ENCODE measurements at regions not wholly inside any gene's neighbourhood (a gene's known extent, or its start where the extent isn't known, plus 50 kb on each side); places are given as distances from the start of the nearest gene placed in this dataset.
"Not testable (repeated sequence)": the region's sequence is repeated elsewhere in the genome, so short reads cannot be mapped to it uniquely, and the experiment has no call there.

DNA sequence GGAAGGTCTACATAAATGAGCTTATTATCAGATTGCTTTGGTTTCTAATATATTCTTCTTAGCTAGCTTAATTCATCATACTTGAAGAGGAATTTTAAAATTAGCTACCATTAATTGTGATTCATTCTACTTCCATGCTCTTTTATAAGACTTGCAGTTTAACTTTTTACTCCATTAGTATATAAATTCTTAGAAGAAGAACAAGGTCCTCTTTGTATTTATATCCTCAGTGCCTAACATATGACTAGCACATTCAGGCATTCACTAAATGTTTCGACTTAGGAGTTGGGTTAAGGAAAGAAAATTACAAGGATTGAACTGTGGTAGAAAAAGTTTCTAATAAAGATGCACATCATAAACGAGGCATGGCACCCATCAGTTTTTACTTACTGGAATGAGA, 1135.5 kb downstream of the JRKL start:
- DNase-seq (ENCODE audit: insufficient read length, low spot score) (no peak), FAIRE-seq (no peak)
- TF ChIP-seq TAF1 (IDR thresholded peaks at IDR 0.05; ENCODE audit: low read depth, low read length): no peak
- TF ChIP-seq PAX5 (IDR thresholded peaks at IDR 0.05; ENCODE audit: insufficient read depth, low read length, severe bottlenecking): no peak
- no peak for TF ChIP-seq SPI1 (IDR thresholded peaks at IDR 0.05; ENCODE audit: low read depth, low read length)
- TF ChIP-seq POU2F2 (IDR thresholded peaks at IDR 0.05; ENCODE audit: low read depth, low read length): no peak
- no peak for TF ChIP-seq POLR2A (IDR thresholded peaks at IDR 0.05; ENCODE audit: low read depth, low read length)
- no peak for TF ChIP-seq POLR2AphosphoS5 (IDR thresholded peaks at IDR 0.05; ENCODE audit: low read depth, low read length)

DNA sequence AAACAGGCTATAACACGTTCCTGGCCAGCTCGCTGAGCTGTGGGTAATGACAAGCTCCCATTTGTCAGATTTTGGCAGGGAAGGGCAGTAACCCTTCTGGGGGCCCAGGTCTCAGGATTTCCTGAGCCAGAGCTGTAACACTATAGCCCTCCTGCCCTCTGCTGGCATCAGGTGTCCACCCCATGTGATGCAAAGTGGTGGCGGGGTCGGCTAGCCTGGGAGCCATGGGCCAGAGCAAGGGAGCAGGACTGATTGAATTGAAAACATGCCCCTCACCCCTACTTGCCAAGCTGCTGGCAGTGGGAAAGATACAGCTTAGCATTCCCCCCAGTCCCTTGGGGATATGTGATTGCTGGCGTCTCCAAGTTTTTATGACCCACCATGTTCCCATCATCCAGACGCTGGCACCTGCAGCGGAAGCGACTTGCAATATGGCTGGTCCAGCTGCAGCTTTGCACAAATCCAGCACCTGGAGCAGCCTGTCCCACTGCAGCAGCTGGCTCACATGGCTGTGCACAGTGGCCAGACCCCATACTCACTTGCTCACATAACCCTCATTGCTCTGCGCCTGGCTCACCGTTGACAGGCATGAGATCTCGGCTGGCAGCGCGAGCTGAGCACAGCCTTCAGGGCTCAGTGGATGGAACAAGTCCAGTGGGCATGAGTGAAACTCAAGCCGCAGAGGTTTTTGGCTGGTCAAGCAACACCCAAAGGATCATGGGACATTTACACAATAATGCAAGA, 1147.8 kb downstream of the JRKL start:
- TF ChIP-seq TAF1 (IDR thresholded peaks at IDR 0.05; ENCODE audit: low read depth, low read length) (no peak), SPI1 (IDR thresholded peaks at IDR 0.05; ENCODE audit: low read depth, low read length) (no peak), PAX5 (IDR thresholded peaks at IDR 0.05; ENCODE audit: insufficient read depth, low read length, severe bottlenecking) (no peak), POLR2AphosphoS5 (IDR thresholded peaks at IDR 0.05; ENCODE audit: low read depth, low read length) (no peak), POU2F2 (IDR thresholded peaks at IDR 0.05; ENCODE audit: low read depth, low read length) (no peak), POLR2A (IDR thresholded peaks at IDR 0.05; ENCODE audit: low read depth, low read length) (no peak)
- FAIRE-seq (no peak), DNase-seq (ENCODE audit: insufficient read length, low spot score) (no peak)

DNA sequence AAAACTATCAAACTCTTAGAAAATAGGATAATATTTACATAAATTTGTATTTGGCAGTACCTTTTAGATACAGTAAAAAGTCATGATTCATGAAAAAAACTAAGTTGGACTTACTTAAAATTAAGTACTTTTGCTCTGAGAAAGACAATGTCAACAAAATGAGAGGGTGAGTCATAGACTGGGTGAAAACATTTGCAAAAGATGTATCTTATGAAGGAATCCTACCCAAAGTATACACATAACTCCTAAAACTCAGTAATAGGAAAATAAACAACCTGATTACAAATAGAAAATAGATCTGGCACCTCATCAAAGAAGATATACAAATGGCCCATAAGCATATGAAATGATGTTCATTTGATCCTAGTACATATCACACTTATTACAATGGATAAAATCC, 1154.6 kb downstream of the JRKL start:
- no peak for TF ChIP-seq POLR2A (IDR thresholded peaks at IDR 0.05; ENCODE audit: low read depth, low read length)
- TF ChIP-seq TAF1 (IDR thresholded peaks at IDR 0.05; ENCODE audit: low read depth, low read length): no peak
- no peak for TF ChIP-seq SPI1 (IDR thresholded peaks at IDR 0.05; ENCODE audit: low read depth, low read length)
- no peak for TF ChIP-seq PAX5 (IDR thresholded peaks at IDR 0.05; ENCODE audit: insufficient read depth, low read length, severe bottlenecking)
- TF ChIP-seq POU2F2 (IDR thresholded peaks at IDR 0.05; ENCODE audit: low read depth, low read length): no peak
- no peak for TF ChIP-seq POLR2AphosphoS5 (IDR thresholded peaks at IDR 0.05; ENCODE audit: low read depth, low read length)
- no peak for FAIRE-seq
- no peak for DNase-seq (ENCODE audit: insufficient read length, low spot score)

DNA sequence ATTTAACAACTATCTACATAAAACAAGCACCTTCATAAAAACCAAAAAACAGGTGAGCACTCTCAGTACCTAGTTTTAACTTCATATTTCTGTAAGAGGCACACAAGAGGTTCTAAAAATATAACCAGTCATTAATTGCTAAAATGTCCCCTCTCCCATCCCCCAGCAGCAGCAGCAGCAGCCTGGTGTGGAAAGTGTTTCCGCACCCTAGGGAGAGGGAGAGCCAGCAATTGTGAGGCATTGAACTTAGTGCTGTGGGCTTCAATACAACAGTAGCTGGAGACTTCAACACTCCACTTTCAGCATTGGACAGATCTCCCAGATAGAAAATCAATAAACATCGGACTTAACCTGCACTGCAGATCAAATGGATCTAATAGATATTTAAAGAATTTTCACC, 1158.5 kb downstream of the JRKL start:
- DNase-seq (ENCODE audit: insufficient read length, low spot score) (no peak), FAIRE-seq (no peak)
- TF ChIP-seq PAX5 (IDR thresholded peaks at IDR 0.05; ENCODE audit: insufficient read depth, low read length, severe bottlenecking): no peak
- no peak for TF ChIP-seq POLR2AphosphoS5 (IDR thresholded peaks at IDR 0.05; ENCODE audit: low read depth, low read length)
- TF ChIP-seq TAF1 (IDR thresholded peaks at IDR 0.05; ENCODE audit: low read depth, low read length): no peak
- no peak for TF ChIP-seq POU2F2 (IDR thresholded peaks at IDR 0.05; ENCODE audit: low read depth, low read length)

DNA sequence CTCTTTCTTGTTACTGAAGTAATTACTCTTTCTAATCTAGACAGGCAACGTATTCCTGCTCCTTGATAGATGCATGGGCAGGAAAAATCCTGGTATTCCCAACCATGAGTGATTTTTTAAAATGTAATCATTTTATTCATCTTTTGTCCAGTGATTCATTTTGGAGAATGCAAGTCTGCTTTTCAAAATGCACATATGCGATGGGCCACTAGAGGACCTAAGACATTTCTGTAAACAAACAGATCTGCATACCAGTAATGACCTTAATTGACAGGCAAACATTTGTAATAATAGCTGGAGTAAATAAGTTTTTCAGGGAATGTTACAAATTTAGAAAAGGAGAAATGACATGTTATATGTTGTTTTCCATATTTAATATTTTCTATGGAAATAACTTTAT, 1167.6 kb downstream of the JRKL start:
- TF ChIP-seq POLR2A (IDR thresholded peaks at IDR 0.05; ENCODE audit: low read depth, low read length) (no peak), TAF1 (IDR thresholded peaks at IDR 0.05; ENCODE audit: low read depth, low read length) (no peak), PAX5 (IDR thresholded peaks at IDR 0.05; ENCODE audit: insufficient read depth, low read length, severe bottlenecking) (no peak), POLR2AphosphoS5 (IDR thresholded peaks at IDR 0.05; ENCODE audit: low read depth, low read length) (no peak), SPI1 (IDR thresholded peaks at IDR 0.05; ENCODE audit: low read depth, low read length) (no peak)
- DNase-seq (ENCODE audit: insufficient read length, low spot score) (no peak), FAIRE-seq (no peak)

DNA sequence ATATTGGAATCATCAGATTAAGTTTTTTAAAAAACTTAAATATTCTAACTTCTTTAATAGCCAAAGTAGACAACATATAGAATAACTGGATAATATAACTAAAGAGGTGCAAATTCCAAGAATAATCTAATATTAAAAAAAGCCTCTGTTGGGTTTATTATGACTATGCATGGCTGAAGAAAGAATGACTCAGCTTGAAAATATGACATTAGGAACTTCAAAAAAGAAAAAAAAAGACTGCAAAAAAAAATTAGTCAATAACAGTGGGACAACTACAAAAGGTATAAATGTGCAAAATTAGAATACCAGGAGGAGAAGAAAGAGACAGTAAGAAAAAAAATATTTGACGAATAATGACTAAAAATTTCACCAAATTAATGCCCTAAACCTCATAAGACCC, 1178.0 kb downstream of the JRKL start:
- TF ChIP-seq TAF1 (IDR thresholded peaks at IDR 0.05; ENCODE audit: low read depth, low read length): no peak
- no peak for TF ChIP-seq SPI1 (IDR thresholded peaks at IDR 0.05; ENCODE audit: low read depth, low read length)
- no peak for TF ChIP-seq POU2F2 (IDR thresholded peaks at IDR 0.05; ENCODE audit: low read depth, low read length)
- TF ChIP-seq POLR2A (IDR thresholded peaks at IDR 0.05; ENCODE audit: low read depth, low read length): no peak
- no peak for TF ChIP-seq POLR2AphosphoS5 (IDR thresholded peaks at IDR 0.05; ENCODE audit: low read depth, low read length)
- no peak for TF ChIP-seq PAX5 (IDR thresholded peaks at IDR 0.05; ENCODE audit: insufficient read depth, low read length, severe bottlenecking)
- no peak for FAIRE-seq
- DNase-seq (ENCODE audit: insufficient read length, low spot score): no peak

DNA sequence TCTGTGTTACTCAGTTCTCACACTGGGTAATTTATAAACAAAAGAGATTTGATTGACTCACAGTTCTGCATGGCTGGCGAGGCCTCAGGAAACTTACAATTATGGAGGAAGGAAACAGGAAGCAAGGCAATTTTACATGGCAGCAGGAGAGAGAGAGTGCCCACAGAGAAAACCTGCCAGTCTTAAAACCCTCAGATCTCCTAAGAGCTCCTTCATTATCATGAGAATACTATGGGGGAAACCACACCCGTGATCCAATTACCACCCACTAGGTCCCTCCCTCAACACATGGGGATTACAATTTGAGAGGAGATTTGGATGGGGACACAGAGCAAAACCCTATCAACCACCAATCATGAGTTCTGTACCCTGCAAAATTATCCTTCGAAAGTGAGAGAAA, 1180.8 kb downstream of the JRKL start:
- TF ChIP-seq POLR2AphosphoS5 (IDR thresholded peaks at IDR 0.05; ENCODE audit: low read depth, low read length) (no peak), POU2F2 (IDR thresholded peaks at IDR 0.05; ENCODE audit: low read depth, low read length) (no peak), PAX5 (IDR thresholded peaks at IDR 0.05; ENCODE audit: insufficient read depth, low read length, severe bottlenecking) (no peak), POLR2A (IDR thresholded peaks at IDR 0.05; ENCODE audit: low read depth, low read length) (no peak), SPI1 (IDR thresholded peaks at IDR 0.05; ENCODE audit: low read depth, low read length) (no peak), TAF1 (IDR thresholded peaks at IDR 0.05; ENCODE audit: low read depth, low read length) (no peak)
- DNase-seq (ENCODE audit: insufficient read length, low spot score) (no peak), FAIRE-seq (no peak)

DNA sequence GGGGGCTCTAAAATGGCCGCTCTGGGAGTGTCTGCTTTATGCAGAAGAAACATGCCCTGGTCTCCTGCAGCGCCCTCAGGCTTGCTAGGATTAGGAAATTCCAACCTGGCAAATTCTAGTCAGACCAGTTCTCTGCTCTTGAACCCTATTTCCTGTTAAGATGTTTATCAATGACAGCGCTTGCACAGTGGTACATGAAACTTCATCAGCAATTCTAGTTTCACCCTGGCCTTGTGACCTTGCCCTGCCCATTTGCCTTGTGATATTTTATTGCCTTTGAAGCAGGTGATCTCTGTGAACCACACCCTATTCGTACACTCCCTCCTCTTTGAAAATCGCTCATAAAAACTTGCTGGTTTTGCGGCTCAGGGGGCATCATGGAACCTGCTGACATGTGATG, 1184.0 kb downstream of the JRKL start:
- FAIRE-seq; DNase-seq (ENCODE audit: insufficient read length, low spot score): not testable (repeated sequence)

DNA sequence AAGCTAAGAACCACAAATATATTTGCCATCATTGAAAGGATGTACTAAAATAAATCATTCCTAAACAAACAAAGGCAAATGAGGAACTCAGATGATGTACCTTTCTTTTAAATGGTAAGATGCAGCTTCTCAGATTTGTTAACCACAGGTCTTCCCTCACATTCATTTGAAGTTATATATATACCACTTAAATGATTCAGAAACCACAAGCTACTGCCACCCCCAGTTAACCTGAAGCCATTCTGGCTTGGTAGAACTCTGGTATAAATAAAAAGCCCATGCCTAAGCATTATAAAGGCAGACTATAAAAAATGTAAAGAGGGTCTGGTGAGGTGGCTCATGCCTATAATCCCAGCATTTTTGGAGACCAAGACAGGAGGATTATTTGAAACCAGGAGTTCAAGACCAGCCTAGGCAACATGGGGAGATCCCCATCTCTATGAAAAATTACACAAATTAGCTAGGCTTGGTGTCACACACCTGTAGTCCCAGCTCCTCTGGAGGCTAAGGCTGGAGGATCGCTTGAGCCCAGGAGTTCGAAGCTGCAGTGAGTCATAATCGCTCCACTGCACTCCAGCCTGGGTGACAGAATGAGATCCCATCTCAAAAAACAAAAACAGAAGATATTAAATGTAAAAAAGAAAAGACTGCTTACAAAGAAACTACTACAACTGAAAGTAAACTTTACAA, 1185.3 kb downstream of the JRKL start:
- TF ChIP-seq POLR2A (IDR thresholded peaks at IDR 0.05; ENCODE audit: low read depth, low read length): no peak
- no peak for TF ChIP-seq POU2F2 (IDR thresholded peaks at IDR 0.05; ENCODE audit: low read depth, low read length)
- no peak for TF ChIP-seq SPI1 (IDR thresholded peaks at IDR 0.05; ENCODE audit: low read depth, low read length)
- TF ChIP-seq TAF1 (IDR thresholded peaks at IDR 0.05; ENCODE audit: low read depth, low read length): no peak
- no peak for TF ChIP-seq POLR2AphosphoS5 (IDR thresholded peaks at IDR 0.05; ENCODE audit: low read depth, low read length)
- TF ChIP-seq PAX5 (IDR thresholded peaks at IDR 0.05; ENCODE audit: insufficient read depth, low read length, severe bottlenecking): no peak
- DNase-seq (ENCODE audit: insufficient read length, low spot score) (no peak), FAIRE-seq (no peak)

Measured in GM12891 (cell line).